HCT116 (cell line): ENCODE measurements at regions not wholly inside any gene's neighbourhood (a gene's known extent, or its start where the extent isn't known, plus 50 kb on each side); places are given as distances from the start of the nearest gene placed in this dataset.

ENCODE experiments used
- ATAC-seq: fragments of 200-7000 bp; cut with Tn5 transposase; 2 replicates; pipeline ENCODE4 v1.9.1; 2020; ENCODE audit warnings: mild to moderate bottlenecking, moderate library complexity
- BruUV-seq: library from RNA; stranded (reverse); fragments of 400-500 nt; replicated peaks from 2 replicates; lab custom pipeline; 2021; lab: Mats Ljungman, UMichigan
- CTCF ChIA-PET: fragments of 300-600 bp; sonication (Branson Sonifier 250); formaldehyde crosslinking; loops from one replicate; lab custom pipeline; 2021; ENCODE audit warnings: antibody characterized with exemption; lab: Charles Lee
- POLR2A ChIA-PET: fragments of 300-600, 350-600 bp; sonication (Branson Sonifier 250); formaldehyde crosslinking; loops from one replicate; lab custom pipeline; 2021; ENCODE audit warnings: antibody characterized with exemption; lab: Charles Lee
- RAD21 ChIA-PET, 2 experiments: fragments of 300-600 bp; sonication (Branson Sonifier 250); formaldehyde crosslinking; loops; one replicate each; lab custom pipeline; 2023; ENCODE audit warnings: low total read pairs in 2 of 2; ENCODE audit not compliant: uncharacterized antibody in 2 of 2, unreplicated experiment in 2 of 2, low non-redundant PET in 1 of 2; lab: Charles Lee
- DNase-seq: peaks from one replicate; pipeline ENCODE4 v3.0.0-alpha.2; 2010; ENCODE audit warnings: low read depth, low spot score
- H2AFZ ChIP-seq: fragments of 200-600 bp; shearing (Covaris generic), sonication (generic); 2 replicates; pipeline ENCODE4 v1.6.1; 2017; ENCODE audit warnings: low read depth, mixed run types, mixed read lengths, antibody characterized with exemption, low read length; ENCODE audit not compliant: poor library complexity, severe bottlenecking
- H3K27ac ChIP-seq: 2 replicates; pipeline ENCODE4 v1.5.1; 2012; ENCODE audit warnings: low read depth, low read length
- H3K27me3 ChIP-seq: fragments of 200-600 bp; sonication (generic); 2 replicates; pipeline ENCODE4 v1.6.1; 2016; ENCODE audit warnings: mixed run types, low read length, mixed read lengths; ENCODE audit not compliant: insufficient read depth
- H3K36me3 ChIP-seq, 2 experiments: fragments of 200-500 bp in 1 of 2; fragments of 200-600 bp in 1 of 2; sonication (Bioruptor generic) in 1 of 2; sonication (generic) in 1 of 2; 2 replicates each; pipeline versions ENCODE4 v1.5.1 to v1.6.1; 2014 to 2016; ENCODE audit warnings: low read length in 2 of 2, inconsistent platforms in 1 of 2, mixed read lengths in 1 of 2, mixed run types in 1 of 2; ENCODE audit not compliant: insufficient read depth in 2 of 2, control insufficient read depth in 1 of 2
- H3K4me1 ChIP-seq, 2 experiments: fragments of 200-600 bp in 1 of 2; sonication (generic) in 1 of 2; 2 replicates each; pipeline versions ENCODE4 v1.5.1 to v1.6.1; 2012 to 2017; ENCODE audit warnings: low read length in 2 of 2, inconsistent platforms in 1 of 2, mild to moderate bottlenecking in 1 of 2, mixed read lengths in 1 of 2, mixed run types in 1 of 2, moderate library complexity in 1 of 2; ENCODE audit not compliant: insufficient read depth in 2 of 2, control insufficient read depth in 1 of 2
- H3K4me2 ChIP-seq: fragments of 200-600 bp; sonication (generic); 2 replicates; pipeline ENCODE4 v1.6.1; 2017; ENCODE audit warnings: mixed run types, low read length, mixed read lengths
- H3K4me3 ChIP-seq, 2 experiments: fragments of 200-600 bp in 1 of 2; sonication (generic) in 1 of 2; replicated peaks in 1 of 2; 2 replicates each; pipeline ENCODE4 v1.5.1; 2011 to 2016; ENCODE audit warnings: low read length in 2 of 2, control low read depth in 1 of 2, low read depth in 1 of 2, mild to moderate bottlenecking in 1 of 2, mixed read lengths in 1 of 2, mixed run types in 1 of 2
- H3K79me2 ChIP-seq: fragments of 200-600 bp; sonication (generic); 2 replicates; pipeline ENCODE4 v1.6.1; 2017; ENCODE audit warnings: mild to moderate bottlenecking, mixed run types, low read length, moderate library complexity, mixed read lengths; ENCODE audit not compliant: insufficient read depth
- H3K9ac ChIP-seq: fragments of 200-600 bp; sonication (generic); 2 replicates; pipeline ENCODE4 v1.6.1; 2016; ENCODE audit warnings: low read length, mixed read lengths
- H3K9me2 ChIP-seq: fragments of 200-600 bp; sonication (generic), shearing (Covaris generic); 2 replicates; pipeline ENCODE4 v1.6.1; 2017; ENCODE audit warnings: mixed run types, mild to moderate bottlenecking, moderate library complexity; ENCODE audit not compliant: insufficient read depth
- H3K9me3 ChIP-seq, 2 experiments: fragments of 200-500 bp in 1 of 2; fragments of 200-600 bp in 1 of 2; sonication (Bioruptor generic) in 1 of 2; sonication (generic) in 1 of 2; 2 replicates each; pipeline ENCODE4 v1.6.1; 2014 to 2017; ENCODE audit warnings: low read length in 2 of 2, mixed read lengths in 2 of 2, inconsistent platforms in 1 of 2, low read depth in 1 of 2, mild to moderate bottlenecking in 1 of 2, mixed run types in 1 of 2, moderate library complexity in 1 of 2; ENCODE audit not compliant: control insufficient read depth in 1 of 2, insufficient read depth in 1 of 2
- H4K20me1 ChIP-seq: fragments of 200-600 bp; sonication (generic), shearing (Covaris generic); 2 replicates; pipeline ENCODE4 v1.6.1; 2017; ENCODE audit warnings: mixed run types, mild to moderate bottlenecking, moderate library complexity; ENCODE audit not compliant: insufficient read depth
- CEBPB ChIP-seq: IDR thresholded peaks from 2 replicates; pipeline ENCODE4 v1.6.1; 2012; ENCODE audit warnings: low read depth
- EZH2phosphoT487 ChIP-seq: fragments of 200-600 bp; IDR thresholded peaks from 2 replicates; pipeline ENCODE4 v1.6.1; 2018; ENCODE audit warnings: antibody characterized with exemption, borderline replicate concordance
- FOSL1 ChIP-seq: IDR thresholded peaks from 2 replicates; pipeline ENCODE4 v1.6.1; 2012; ENCODE audit warnings: low read depth
- POLR2A ChIP-seq: IDR thresholded peaks from 2 replicates; pipeline ENCODE4 v1.7.0; 2011; ENCODE audit warnings: borderline replicate concordance; ENCODE audit not compliant: insufficient read depth, insufficient read length; ENCODE audit errors: extremely low read depth
- POLR2AphosphoS5 ChIP-seq: IDR thresholded peaks from 2 replicates; pipeline ENCODE4 v1.6.1; 2011; ENCODE audit warnings: mild to moderate bottlenecking, low read depth, low read length, moderate library complexity
- RAD21 ChIP-seq: IDR thresholded peaks from 2 replicates; pipeline ENCODE4 v1.6.1; 2012; ENCODE audit warnings: low read depth, mild to moderate bottlenecking
- SIN3A ChIP-seq: IDR thresholded peaks from 2 replicates; pipeline ENCODE4 v1.6.1; 2012; ENCODE audit warnings: low read depth
- SP1 ChIP-seq: IDR thresholded peaks from 2 replicates; pipeline ENCODE4 v1.6.1; 2012; ENCODE audit warnings: low read depth
- SRF ChIP-seq: IDR thresholded peaks from 2 replicates; pipeline ENCODE4 v1.6.1; 2012; ENCODE audit warnings: low read depth
- TCF7L2 ChIP-seq: IDR thresholded peaks from 2 replicates; pipeline ENCODE4 v1.7.0; 2011; ENCODE audit warnings: borderline replicate concordance, inconsistent platforms; ENCODE audit not compliant: insufficient read depth, insufficient read length; ENCODE audit errors: extremely low read depth
- YY1 ChIP-seq: IDR thresholded peaks from 2 replicates; pipeline ENCODE4 v1.6.1; 2011; ENCODE audit warnings: low read length, low read depth, moderate library complexity, mild to moderate bottlenecking; ENCODE audit not compliant: insufficient replicate concordance; ENCODE audit errors: extremely low read depth
- ZFX ChIP-seq: fragments of 450-650 bp; IDR thresholded peaks from 2 replicates; pipeline ENCODE4 v1.6.1; 2017
- ZNF274 ChIP-seq: fragments of 200-500 bp; sonication (Bioruptor generic); IDR thresholded peaks from 2 replicates; pipeline ENCODE4 v1.6.1; 2014; ENCODE audit warnings: mild to moderate bottlenecking, low read depth, low read length, inconsistent platforms
- intact Hi-C: fragments of 100-400 bp; cut with micrococcal nuclease; formaldehyde crosslinking; loops from 2 replicates; pipeline ENCODE4 v1.10.0; 2022
- TF ChIP-seq, protein P1 (sequence below): IDR thresholded peaks from 2 replicates; pipeline ENCODE4 v1.6.1; 2012
- TF ChIP-seq, protein P2 (sequence below), 3 experiments: fragments of 200-600 bp in 1 of 3; sonication (generic) in 1 of 3; IDR thresholded peaks in 2 of 3; conservative IDR thresholded peaks in 1 of 3; 2 replicates each; pipeline ENCODE4 v1.5.1; 2012 to 2017; ENCODE audit warnings: low read depth in 2 of 3, low read length in 2 of 3, antibody characterized with exemption in 1 of 3, borderline replicate concordance in 1 of 3, control low read depth in 1 of 3, mild to moderate bottlenecking in 1 of 3, mixed read lengths in 1 of 3, mixed run types in 1 of 3, moderate library complexity in 1 of 3; ENCODE audit not compliant: insufficient read depth in 1 of 3
- TF ChIP-seq, protein P3 (sequence below): IDR thresholded peaks from 2 replicates; pipeline ENCODE4 v1.6.1; 2011; ENCODE audit warnings: mild to moderate bottlenecking, low read length, moderate library complexity; ENCODE audit not compliant: insufficient replicate concordance; ENCODE audit errors: extremely low read depth
- TF ChIP-seq, protein P4 (sequence below): IDR thresholded peaks from 2 replicates; pipeline ENCODE4 v1.6.1; 2012

DNA sequence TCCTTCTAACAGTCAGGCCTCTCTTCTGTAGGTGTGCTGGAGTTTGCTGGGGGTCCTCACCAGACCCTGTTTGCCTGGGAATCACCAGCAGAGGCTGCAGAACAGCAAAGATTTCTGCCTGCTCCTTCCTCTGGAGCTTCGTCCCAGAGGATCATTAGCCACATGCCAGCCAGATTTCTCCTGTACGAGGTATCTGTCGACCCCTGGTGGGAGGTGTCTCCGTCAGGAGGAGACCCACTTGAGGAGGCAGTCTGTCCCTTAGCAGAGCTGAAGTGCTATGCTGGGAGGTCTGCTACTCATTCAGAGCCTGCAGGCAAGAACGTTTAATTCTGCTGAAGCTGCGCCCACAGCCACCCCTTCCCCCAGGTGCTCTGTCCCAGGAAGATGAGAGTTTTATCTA is 611.1 kb upstream of the COBL start:
- H3K4me2 ChIP-seq = no peak overlapping the region
- no peaks in the 10 kb centered on the region for H3K36me3 ChIP-seq
- POLR2A ChIA-PET = no interaction called here
- H3K9ac ChIP-seq = no peak overlapping the region
- H2AFZ ChIP-seq = no peak overlapping the region
- ATAC-seq (no peak), DNase-seq (no peak)
- peaks cover 6 to 17% of the 10 kb centered on the region in 2 experiments; a peak in 2 of 4 replicates for H3K9me3 ChIP-seq
- no TSS peak for BruUV-seq
- RAD21 ChIA-PET = no interaction called here
- no peak overlapping the region for H3K4me3 ChIP-seq
- H4K20me1 ChIP-seq = no peaks in the 10 kb centered on the region
- no peaks in the 10 kb centered on the region for H3K9me2 ChIP-seq
- CTCF ChIA-PET = no interaction called here
- H3K4me1 ChIP-seq = no peaks in the 10 kb centered on the region
- H3K27ac ChIP-seq = no peak overlapping the region
- no peak for TF ChIP-seq POLR2AphosphoS5
- TF ChIP-seq, protein P1, sequence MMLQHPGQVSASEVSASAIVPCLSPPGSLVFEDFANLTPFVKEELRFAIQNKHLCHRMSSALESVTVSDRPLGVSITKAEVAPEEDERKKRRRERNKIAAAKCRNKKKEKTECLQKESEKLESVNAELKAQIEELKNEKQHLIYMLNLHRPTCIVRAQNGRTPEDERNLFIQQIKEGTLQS = no peak
- TF ChIP-seq EZH2phosphoT487 = no peak
- no peak for TF ChIP-seq TCF7L2
- TF ChIP-seq FOSL1 = no peak
- TF ChIP-seq POLR2A = no peak
- no peak for TF ChIP-seq SRF
- TF ChIP-seq ZNF274 = no peak
- no peak for TF ChIP-seq SP1
- TF ChIP-seq, protein P2, sequence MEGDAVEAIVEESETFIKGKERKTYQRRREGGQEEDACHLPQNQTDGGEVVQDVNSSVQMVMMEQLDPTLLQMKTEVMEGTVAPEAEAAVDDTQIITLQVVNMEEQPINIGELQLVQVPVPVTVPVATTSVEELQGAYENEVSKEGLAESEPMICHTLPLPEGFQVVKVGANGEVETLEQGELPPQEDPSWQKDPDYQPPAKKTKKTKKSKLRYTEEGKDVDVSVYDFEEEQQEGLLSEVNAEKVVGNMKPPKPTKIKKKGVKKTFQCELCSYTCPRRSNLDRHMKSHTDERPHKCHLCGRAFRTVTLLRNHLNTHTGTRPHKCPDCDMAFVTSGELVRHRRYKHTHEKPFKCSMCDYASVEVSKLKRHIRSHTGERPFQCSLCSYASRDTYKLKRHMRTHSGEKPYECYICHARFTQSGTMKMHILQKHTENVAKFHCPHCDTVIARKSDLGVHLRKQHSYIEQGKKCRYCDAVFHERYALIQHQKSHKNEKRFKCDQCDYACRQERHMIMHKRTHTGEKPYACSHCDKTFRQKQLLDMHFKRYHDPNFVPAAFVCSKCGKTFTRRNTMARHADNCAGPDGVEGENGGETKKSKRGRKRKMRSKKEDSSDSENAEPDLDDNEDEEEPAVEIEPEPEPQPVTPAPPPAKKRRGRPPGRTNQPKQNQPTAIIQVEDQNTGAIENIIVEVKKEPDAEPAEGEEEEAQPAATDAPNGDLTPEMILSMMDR (IDR thresholded peaks at IDR 0.05 in 2 of 3, conservative IDR thresholded peaks at IDR 0.05 in 1 of 3; ENCODE audit: borderline replicate concordance in 1 of 3, insufficient read depth in 1 of 3, low read depth in 2 of 3, low read length in 2 of 3) = no peak
- no peak for TF ChIP-seq SIN3A
- no peak for TF ChIP-seq RAD21
- TF ChIP-seq, protein P3, sequence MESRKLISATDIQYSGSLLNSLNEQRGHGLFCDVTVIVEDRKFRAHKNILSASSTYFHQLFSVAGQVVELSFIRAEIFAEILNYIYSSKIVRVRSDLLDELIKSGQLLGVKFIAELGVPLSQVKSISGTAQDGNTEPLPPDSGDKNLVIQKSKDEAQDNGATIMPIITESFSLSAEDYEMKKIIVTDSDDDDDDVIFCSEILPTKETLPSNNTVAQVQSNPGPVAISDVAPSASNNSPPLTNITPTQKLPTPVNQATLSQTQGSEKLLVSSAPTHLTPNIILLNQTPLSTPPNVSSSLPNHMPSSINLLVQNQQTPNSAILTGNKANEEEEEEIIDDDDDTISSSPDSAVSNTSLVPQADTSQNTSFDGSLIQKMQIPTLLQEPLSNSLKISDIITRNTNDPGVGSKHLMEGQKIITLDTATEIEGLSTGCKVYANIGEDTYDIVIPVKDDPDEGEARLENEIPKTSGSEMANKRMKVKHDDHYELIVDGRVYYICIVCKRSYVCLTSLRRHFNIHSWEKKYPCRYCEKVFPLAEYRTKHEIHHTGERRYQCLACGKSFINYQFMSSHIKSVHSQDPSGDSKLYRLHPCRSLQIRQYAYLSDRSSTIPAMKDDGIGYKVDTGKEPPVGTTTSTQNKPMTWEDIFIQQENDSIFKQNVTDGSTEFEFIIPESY = no peak
- TF ChIP-seq, protein P4, sequence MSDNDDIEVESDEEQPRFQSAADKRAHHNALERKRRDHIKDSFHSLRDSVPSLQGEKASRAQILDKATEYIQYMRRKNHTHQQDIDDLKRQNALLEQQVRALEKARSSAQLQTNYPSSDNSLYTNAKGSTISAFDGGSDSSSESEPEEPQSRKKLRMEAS = no peak
- TF ChIP-seq YY1 = no peak
- no peak for TF ChIP-seq CEBPB
- no peak for TF ChIP-seq ZFX
- intact Hi-C loops = no loop called here
- H3K79me2 ChIP-seq = no peaks in the 10 kb centered on the region
- H3K27me3 ChIP-seq = no peaks in the 10 kb centered on the region
